ENCODE measurements at regions not wholly inside any gene's neighbourhood (a gene's known extent, or its start where the extent isn't known, plus 50 kb on each side); places are given as distances from the start of the nearest gene placed in this dataset.

GRCh38 chr6:122207061-122207460, 192.4 kb upstream of the HSF2 start:
- DNase-seq (ENCODE audit: low read depth) = no peak
- H3K27me3 ChIP-seq (ENCODE audit: control insufficient read depth, insufficient read depth, low read length) = no peaks in the 10 kb centered on the region
- no peak overlapping the region for H3K4me3 ChIP-seq (ENCODE audit: low read depth, low read length)
- H3K36me3 ChIP-seq (ENCODE audit: control insufficient read depth, insufficient read depth, low read length) = no peaks in the 10 kb centered on the region
- TF ChIP-seq, protein P1, sequence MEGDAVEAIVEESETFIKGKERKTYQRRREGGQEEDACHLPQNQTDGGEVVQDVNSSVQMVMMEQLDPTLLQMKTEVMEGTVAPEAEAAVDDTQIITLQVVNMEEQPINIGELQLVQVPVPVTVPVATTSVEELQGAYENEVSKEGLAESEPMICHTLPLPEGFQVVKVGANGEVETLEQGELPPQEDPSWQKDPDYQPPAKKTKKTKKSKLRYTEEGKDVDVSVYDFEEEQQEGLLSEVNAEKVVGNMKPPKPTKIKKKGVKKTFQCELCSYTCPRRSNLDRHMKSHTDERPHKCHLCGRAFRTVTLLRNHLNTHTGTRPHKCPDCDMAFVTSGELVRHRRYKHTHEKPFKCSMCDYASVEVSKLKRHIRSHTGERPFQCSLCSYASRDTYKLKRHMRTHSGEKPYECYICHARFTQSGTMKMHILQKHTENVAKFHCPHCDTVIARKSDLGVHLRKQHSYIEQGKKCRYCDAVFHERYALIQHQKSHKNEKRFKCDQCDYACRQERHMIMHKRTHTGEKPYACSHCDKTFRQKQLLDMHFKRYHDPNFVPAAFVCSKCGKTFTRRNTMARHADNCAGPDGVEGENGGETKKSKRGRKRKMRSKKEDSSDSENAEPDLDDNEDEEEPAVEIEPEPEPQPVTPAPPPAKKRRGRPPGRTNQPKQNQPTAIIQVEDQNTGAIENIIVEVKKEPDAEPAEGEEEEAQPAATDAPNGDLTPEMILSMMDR (IDR thresholded peaks at IDR 0.05; ENCODE audit: insufficient read depth, low read length, poor library complexity, severe bottlenecking) = no peak

DNA sequence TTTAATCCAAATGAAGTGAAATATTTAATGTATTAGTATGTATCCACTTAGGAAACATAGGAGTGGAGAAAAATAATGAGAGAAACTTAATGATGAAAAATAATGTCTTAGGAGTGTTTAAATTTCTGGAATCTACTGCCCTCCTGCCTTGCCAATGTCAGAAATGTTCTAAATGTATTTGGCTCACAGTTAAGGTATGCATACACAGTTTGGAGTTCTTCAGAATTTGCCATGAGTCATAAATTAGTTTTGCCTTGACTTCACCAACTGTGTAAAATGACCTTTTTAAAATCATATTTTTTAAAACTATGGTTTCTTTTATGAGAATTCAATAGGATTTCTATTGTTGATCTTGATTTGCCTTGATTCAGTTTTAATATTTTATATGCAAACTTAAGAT, 191.7 kb upstream of the HSF2 start:
- no peak overlapping the region for H3K4me3 ChIP-seq (ENCODE audit: low read depth, low read length)
- no peaks in the 10 kb centered on the region for H3K36me3 ChIP-seq (ENCODE audit: control insufficient read depth, insufficient read depth, low read length)
- TF ChIP-seq, protein P1 (IDR thresholded peaks at IDR 0.05; ENCODE audit: insufficient read depth, low read length, poor library complexity, severe bottlenecking) = no peak
- no peak for DNase-seq (ENCODE audit: low read depth)
- H3K27me3 ChIP-seq (ENCODE audit: control insufficient read depth, insufficient read depth, low read length) = no peaks in the 10 kb centered on the region

- H3K27me3 ChIP-seq (ENCODE audit: control insufficient read depth, insufficient read depth, low read length) = no peaks in the 10 kb centered on the region
- H3K36me3 ChIP-seq (ENCODE audit: control insufficient read depth, insufficient read depth, low read length) = no peaks in the 10 kb centered on the region
- no peak overlapping the region for H3K4me3 ChIP-seq (ENCODE audit: low read depth, low read length)
- DNase-seq (ENCODE audit: low read depth) = no peak
- TF ChIP-seq, protein P1 (IDR thresholded peaks at IDR 0.05; ENCODE audit: insufficient read depth, low read length, poor library complexity, severe bottlenecking) = no peak
Measured at GRCh38 chr6:122214605-122215318, 184.7 kb upstream of the HSF2 start.

GRCh38 chr6:122220254-122220653, 179.2 kb upstream of the HSF2 start:
- H3K36me3 ChIP-seq (ENCODE audit: control insufficient read depth, insufficient read depth, low read length) = no peaks in the 10 kb centered on the region
- no peak for DNase-seq (ENCODE audit: low read depth)
- H3K4me3 ChIP-seq (ENCODE audit: low read depth, low read length) = no peak overlapping the region
- TF ChIP-seq, protein P1 (IDR thresholded peaks at IDR 0.05; ENCODE audit: insufficient read depth, low read length, poor library complexity, severe bottlenecking) = no peak
- no peaks in the 10 kb centered on the region for H3K27me3 ChIP-seq (ENCODE audit: control insufficient read depth, insufficient read depth, low read length)

DNA sequence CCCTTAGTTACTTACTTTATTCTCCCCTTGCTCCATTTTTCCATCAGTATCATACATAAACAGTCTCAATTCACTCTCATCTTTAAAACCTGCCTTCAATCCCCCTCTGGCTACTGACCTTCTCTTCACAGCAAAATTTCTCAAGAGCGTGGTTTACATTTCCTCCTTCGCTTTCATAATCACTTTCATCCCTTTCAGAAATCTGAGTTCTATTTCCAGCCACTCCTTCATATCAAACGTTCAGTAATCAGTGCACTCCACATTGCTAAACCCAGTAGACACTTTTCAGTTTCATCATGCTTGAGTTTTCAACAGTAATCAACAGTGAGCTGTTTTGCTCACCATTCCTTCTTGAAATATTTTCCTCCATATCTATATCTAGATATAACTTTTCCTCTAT, 176.7 kb upstream of the HSF2 start:
- H3K36me3 ChIP-seq (ENCODE audit: control insufficient read depth, insufficient read depth, low read length) = no peaks in the 10 kb centered on the region
- TF ChIP-seq, protein P1 (IDR thresholded peaks at IDR 0.05; ENCODE audit: insufficient read depth, low read length, poor library complexity, severe bottlenecking) = no peak
- no peak for DNase-seq (ENCODE audit: low read depth)
- H3K4me3 ChIP-seq (ENCODE audit: low read depth, low read length) = no peak overlapping the region
- no peaks in the 10 kb centered on the region for H3K27me3 ChIP-seq (ENCODE audit: control insufficient read depth, insufficient read depth, low read length)

GRCh38 chr6:122223251-122223650, 176.2 kb upstream of the HSF2 start:
- no peaks in the 10 kb centered on the region for H3K27me3 ChIP-seq (ENCODE audit: control insufficient read depth, insufficient read depth, low read length)
- DNase-seq (ENCODE audit: low read depth) = no peak
- TF ChIP-seq, protein P1 (IDR thresholded peaks at IDR 0.05; ENCODE audit: insufficient read depth, low read length, poor library complexity, severe bottlenecking) = no peak
- H3K36me3 ChIP-seq (ENCODE audit: control insufficient read depth, insufficient read depth, low read length) = no peaks in the 10 kb centered on the region
- H3K4me3 ChIP-seq (ENCODE audit: low read depth, low read length) = no peak overlapping the region

Measured in kidney epithelial cell (primary cell).